Peyer's patch (tissue), 4 donors: ENCODE measurements at regions not wholly inside any gene's neighbourhood (a gene's known extent, or its start where the extent isn't known, plus 50 kb on each side); places are given as distances from the start of the nearest gene placed in this dataset.

Experiments used
- DNase-seq, 3 donors: peaks; one replicate each; pipeline ENCODE4 v3.0.0-alpha.2; 2017 to 2019
- H3K27ac ChIP-seq, 4 donors: fragments of 200-600 bp; sonication (generic); one replicate each; pipeline ENCODE4 v1.5.1; 2016 to 2019
- H3K27me3 ChIP-seq, 2 donors: fragments of 200-600 bp; sonication (generic); one replicate each; pipeline ENCODE4 v1.5.1; 2019
- H3K36me3 ChIP-seq, 3 donors: fragments of 200-600 bp; sonication (generic); one replicate each; pipeline ENCODE4 v1.5.1; 2016 to 2019
- H3K4me1 ChIP-seq, 4 donors: fragments of 200-600 bp; sonication (generic); one replicate each; pipeline ENCODE4 v1.5.1; 2016 to 2019
- H3K4me3 ChIP-seq, 4 donors: fragments of 200-600 bp; sonication (generic); 1 replicate in 3 of 4; 2 replicates in 1 of 4; pipeline ENCODE4 v1.5.1; 2016 to 2019; ENCODE audit warnings: mild to moderate bottlenecking in 1 of 4
- H3K9me3 ChIP-seq, 4 donors: fragments of 200-600 bp; sonication (generic); one replicate each; pipeline ENCODE4 v1.5.1; 2016 to 2019; ENCODE audit warnings: mild to moderate bottlenecking in 1 of 4
- CTCF ChIP-seq, 6 experiments: fragments of 450-650 bp in 4 of 6; fragments of 200-600 bp in 2 of 6; sonication (generic) in 1 of 6; IDR thresholded peaks; one replicate each; pipeline ENCODE4 v1.5.1; 2017 to 2019; ENCODE audit warnings: antibody characterized with exemption in 6 of 6, mild to moderate bottlenecking in 3 of 6, moderate library complexity in 1 of 6
- POLR2A ChIP-seq, 2 donors: fragments of 450-650 bp; IDR thresholded peaks; one replicate each; pipeline ENCODE4 v1.5.1; 2017; ENCODE audit warnings: antibody characterized with exemption in 2 of 2, mild to moderate bottlenecking in 2 of 2, moderate library complexity in 2 of 2

GRCh38 chr18:1006304-1006703 is 101.6 kb downstream of the ADCYAP1 start:
- Histone ChIP-seq H3K4me3 (no peak overlapping the region), H3K9me3 (no peaks in the 10 kb centered on the region), H3K27ac (no peak overlapping the region), H3K36me3 (no peaks in the 10 kb centered on the region), H3K4me1 (no peaks in the 10 kb centered on the region), H3K27me3 (no peaks in the 10 kb centered on the region)
- DNase-seq: no peak
- TF ChIP-seq CTCF (IDR thresholded peaks at IDR 0.05) (no peak), POLR2A (IDR thresholded peaks at IDR 0.05) (no peak)

GRCh38 chr18:1006965-1007364 is 102.3 kb downstream of the ADCYAP1 start:
- H3K4me3 ChIP-seq: no peak overlapping the region
- H3K36me3 ChIP-seq: no peaks in the 10 kb centered on the region
- H3K9me3 ChIP-seq: no peaks in the 10 kb centered on the region
- no peak overlapping the region for H3K27ac ChIP-seq
- no peak for TF ChIP-seq CTCF (IDR thresholded peaks at IDR 0.05)
- no peak for TF ChIP-seq POLR2A (IDR thresholded peaks at IDR 0.05)
- H3K27me3 ChIP-seq: no peaks in the 10 kb centered on the region
- no peaks in the 10 kb centered on the region for H3K4me1 ChIP-seq
- no peak for DNase-seq

- no peak for DNase-seq
- H3K4me1 ChIP-seq: no peaks in the 10 kb centered on the region
- TF ChIP-seq POLR2A (IDR thresholded peaks at IDR 0.05): no peak
- TF ChIP-seq CTCF (IDR thresholded peaks at IDR 0.05): no peak
- H3K4me3 ChIP-seq: no peak overlapping the region
- no peaks in the 10 kb centered on the region for H3K36me3 ChIP-seq
- no peaks in the 10 kb centered on the region for H3K9me3 ChIP-seq
- no peaks in the 10 kb centered on the region for H3K27me3 ChIP-seq
- no peak overlapping the region for H3K27ac ChIP-seq
Measured at GRCh38 chr18:1011349-1011748, 106.7 kb downstream of the ADCYAP1 start.

- H3K4me1 ChIP-seq: no peaks in the 10 kb centered on the region
- H3K27me3 ChIP-seq: no peaks in the 10 kb centered on the region
- H3K36me3 ChIP-seq: no peaks in the 10 kb centered on the region
- no peak overlapping the region for H3K4me3 ChIP-seq
- DNase-seq: no peak
- H3K27ac ChIP-seq: no peak overlapping the region
- TF ChIP-seq POLR2A (IDR thresholded peaks at IDR 0.05) (no peak), CTCF (IDR thresholded peaks at IDR 0.05) (no peak)
- no peaks in the 10 kb centered on the region for H3K9me3 ChIP-seq
Measured at GRCh38 chr18:1012775-1013174, 108.1 kb downstream of the ADCYAP1 start.

- H3K27ac ChIP-seq: no peak overlapping the region
- H3K4me3 ChIP-seq: no peak overlapping the region
- H3K4me1 ChIP-seq: no peaks in the 10 kb centered on the region
- no peak for TF ChIP-seq CTCF (IDR thresholded peaks at IDR 0.05)
- no peak for TF ChIP-seq POLR2A (IDR thresholded peaks at IDR 0.05)
- H3K9me3 ChIP-seq: no peaks in the 10 kb centered on the region
- no peaks in the 10 kb centered on the region for H3K36me3 ChIP-seq
- H3K27me3 ChIP-seq: no peaks in the 10 kb centered on the region
- DNase-seq: no peak
Measured at GRCh38 chr18:1013951-1014350, 109.3 kb downstream of the ADCYAP1 start.

- H3K27me3 ChIP-seq: no peaks in the 10 kb centered on the region
- DNase-seq: no peak
- H3K36me3 ChIP-seq: no peaks in the 10 kb centered on the region
- no peak overlapping the region for H3K4me3 ChIP-seq
- no peak overlapping the region for H3K27ac ChIP-seq
- TF ChIP-seq CTCF (IDR thresholded peaks at IDR 0.05): no peak
- TF ChIP-seq POLR2A (IDR thresholded peaks at IDR 0.05): no peak
- H3K9me3 ChIP-seq: no peaks in the 10 kb centered on the region
- no peaks in the 10 kb centered on the region for H3K4me1 ChIP-seq
Measured at GRCh38 chr18:1014509-1014908, 109.8 kb downstream of the ADCYAP1 start.
